ENCODE measurements at regions not wholly inside any gene's neighbourhood (a gene's known extent, or its start where the extent isn't known, plus 50 kb on each side); places are given as distances from the start of the nearest gene placed in this dataset.

- TF ChIP-seq CTCF (conservative IDR thresholded peaks at IDR 0.05; ENCODE audit: control insufficient read depth, insufficient read depth, low read depth, low read length) = no peak
These were observed 199.4 kb downstream of the LYPLAL1 start for GRCh38 chr1:219372916-219373615.

GRCh38 chr1:219371471-219371870 is 197.8 kb downstream of the LYPLAL1 start:
- H3K4me3 ChIP-seq (ENCODE audit: control insufficient read depth, low read depth, low read length) = no peak overlapping the region
- DNase-seq (ENCODE audit: low read depth) = no peak
- no peak for TF ChIP-seq CTCF (conservative IDR thresholded peaks at IDR 0.05; ENCODE audit: control insufficient read depth, insufficient read depth, low read depth, low read length)

More at GRCh38 chr1:219372916-219373615, 199.4 kb downstream of the LYPLAL1 start:
- no peak for DNase-seq (ENCODE audit: low read depth)
- H3K4me3 ChIP-seq (ENCODE audit: control insufficient read depth, low read depth, low read length) = no peak overlapping the region

GRCh38 chr1:219367496-219367895 is 193.8 kb downstream of the LYPLAL1 start:
- no peak for DNase-seq (ENCODE audit: low read depth)
- H3K4me3 ChIP-seq (ENCODE audit: control insufficient read depth, low read depth, low read length) = no peak overlapping the region
- TF ChIP-seq CTCF (conservative IDR thresholded peaks at IDR 0.05; ENCODE audit: control insufficient read depth, insufficient read depth, low read depth, low read length) = no peak

- no peak overlapping the region for H3K4me3 ChIP-seq (ENCODE audit: control insufficient read depth, low read depth, low read length)
- no peak for DNase-seq (ENCODE audit: low read depth)
- no peak for TF ChIP-seq CTCF (conservative IDR thresholded peaks at IDR 0.05; ENCODE audit: control insufficient read depth, insufficient read depth, low read depth, low read length)
These were observed 191.8 kb downstream of the LYPLAL1 start for GRCh38 chr1:219365451-219365850.

GRCh38 chr1:219362702-219363101 is 189.0 kb downstream of the LYPLAL1 start:
- H3K4me3 ChIP-seq (ENCODE audit: control insufficient read depth, low read depth, low read length) = no peak overlapping the region
- no peak for DNase-seq (ENCODE audit: low read depth)
- no peak for TF ChIP-seq CTCF (conservative IDR thresholded peaks at IDR 0.05; ENCODE audit: control insufficient read depth, insufficient read depth, low read depth, low read length)

- DNase-seq (ENCODE audit: low read depth) = no peak
- no peak for TF ChIP-seq CTCF (conservative IDR thresholded peaks at IDR 0.05; ENCODE audit: control insufficient read depth, insufficient read depth, low read depth, low read length)
- no peak overlapping the region for H3K4me3 ChIP-seq (ENCODE audit: control insufficient read depth, low read depth, low read length)
These were observed 185.4 kb downstream of the LYPLAL1 start for GRCh38 chr1:219359126-219359525.

Measured in fibroblast of mammary gland (primary cell).